K562 (cell line): ENCODE measurements at regions not wholly inside any gene's neighbourhood (a gene's known extent, or its start where the extent isn't known, plus 50 kb on each side); places are given as distances from the start of the nearest gene placed in this dataset.

ENCODE experiments used
- ATAC-seq: fragments of 200-7000 bp; cut with Tn5 transposase; 3 replicates; pipeline ENCODE4 v1.9.1; 2020; ENCODE audit warnings: moderate library complexity
- BruUV-seq: library from RNA; stranded (reverse); fragments of 400-500 nt; replicated peaks from 2 replicates; lab custom pipeline; 2021; lab: Mats Ljungman, UMichigan
- CTCF ChIA-PET: fragments of 300-600 bp; formaldehyde crosslinking; extraction: SDS; loops from one replicate; lab custom pipeline; 2021; ENCODE audit warnings: low intra/inter-chr PET ratio; lab: Yijun Ruan, JAX
- POLR2A ChIA-PET: fragments of 300-600, 350-650 bp; sonication (Branson Sonifier 250); formaldehyde crosslinking; extraction: SDS; loops from one replicate; lab custom pipeline; 2021; ENCODE audit warnings: antibody characterized with exemption, inconsistent platforms; lab: Yijun Ruan, JAX
- DNase-seq, 4 experiments: peaks; one replicate each; pipeline versions ENCODE4 v3.0.0 to v3.0.0-alpha.2; 2011 to 2018; ENCODE audit warnings: low spot score in 3 of 4, mixed read lengths in 3 of 4; ENCODE audit errors: extremely low read depth in 1 of 4
- FAIRE-seq: peaks from 2 replicates; lab custom pipeline; 2011; peaks lifted over from hg19 to GRCh38; lab: Jason Lieb, UNC
- H2AFZ ChIP-seq: 2 replicates; pipeline ENCODE4 v1.6.0; 2011; ENCODE audit warnings: low read depth, low read length, control low read depth, inconsistent platforms
- H3K27ac ChIP-seq: fragments of 200-600 bp; 3 replicates; pipeline ENCODE4 v1.8.0; 2011; ENCODE audit warnings: low read depth, mild to moderate bottlenecking, control low read depth, inconsistent platforms, low read length, moderate library complexity, mixed read lengths; ENCODE audit errors: extremely low read depth
- H3K27me3 ChIP-seq, 2 experiments: fragments of 300-600 bp in 1 of 2; 2 replicates in 1 of 2; 3 replicates in 1 of 2; pipeline versions ENCODE4 v1.6.0 to v1.8.0; 2011; ENCODE audit warnings: inconsistent platforms in 2 of 2, low read length in 2 of 2, mild to moderate bottlenecking in 1 of 2, mixed read lengths in 1 of 2, moderate library complexity in 1 of 2; ENCODE audit not compliant: control insufficient read depth in 2 of 2, insufficient read depth in 2 of 2
- H3K36me3 ChIP-seq: fragments of 300-600 bp; 3 replicates; pipeline ENCODE4 v1.8.0; 2011; ENCODE audit warnings: mild to moderate bottlenecking, low read length, inconsistent platforms; ENCODE audit not compliant: control insufficient read depth, insufficient read depth
- H3K4me1 ChIP-seq, 2 experiments: fragments of 200-600 bp in 1 of 2; replicated peaks in 1 of 2; 2 replicates in 1 of 2; 3 replicates in 1 of 2; pipeline versions ENCODE4 v1.5.1 to v1.8.0; 2011; ENCODE audit warnings: inconsistent platforms in 2 of 2, low read length in 2 of 2, mild to moderate bottlenecking in 1 of 2, mixed read lengths in 1 of 2, moderate library complexity in 1 of 2; ENCODE audit not compliant: control insufficient read depth in 2 of 2, insufficient read depth in 2 of 2
- H3K4me2 ChIP-seq: 2 replicates; pipeline ENCODE4 v1.6.1; 2011; ENCODE audit warnings: low read length, control low read depth, inconsistent platforms, mixed read lengths; ENCODE audit not compliant: insufficient read depth
- H3K4me3 ChIP-seq: fragments of 200-600 bp; sonication (generic), shearing (Covaris generic); 2 replicates; pipeline ENCODE4 v1.5.1; 2016; ENCODE audit warnings: control low read depth, inconsistent platforms
- H3K79me2 ChIP-seq: fragments of 200-600 bp; 3 replicates; pipeline ENCODE4 v1.8.0; 2011; ENCODE audit warnings: low read length, inconsistent platforms; ENCODE audit not compliant: control insufficient read depth, insufficient read depth
- H3K9ac ChIP-seq, 2 experiments: 2 replicates each; pipeline versions ENCODE4 v1.6.0 to v1.6.1; 2011; ENCODE audit warnings: low read depth in 2 of 2, low read length in 2 of 2, control low read depth in 1 of 2, inconsistent platforms in 1 of 2, mild to moderate bottlenecking in 1 of 2, mixed read lengths in 1 of 2; ENCODE audit not compliant: insufficient read depth in 1 of 2
- H3K9me1 ChIP-seq: one replicate; pipeline ENCODE4 v1.6.0; 2011; ENCODE audit warnings: inconsistent platforms, mild to moderate bottlenecking, low read length, moderate library complexity; ENCODE audit not compliant: control insufficient read depth, insufficient read depth
- H3K9me3 ChIP-seq: replicated peaks from 2 replicates; pipeline ENCODE4 v1.5.1; 2011; ENCODE audit warnings: low read depth, low read length, inconsistent platforms; ENCODE audit not compliant: control insufficient read depth, insufficient read depth
- H4K20me1 ChIP-seq: replicated peaks from 2 replicates; pipeline ENCODE4 v1.6.1; 2011; ENCODE audit warnings: low read length, inconsistent platforms, mixed read lengths; ENCODE audit not compliant: control insufficient read depth, insufficient read depth
- E2F4 ChIP-seq: sonication (generic); formaldehyde crosslinking; IDR thresholded peaks from 2 replicates; pipeline ENCODE4 v1.8.0; 2022; ENCODE audit warnings: mild to moderate bottlenecking, low read depth, missing genetic modification reagents
- GABPA ChIP-seq: fragments of 200-800 bp; sonication (Bioruptor generic); conservative IDR thresholded peaks from 2 replicates; pipeline ENCODE4 v1.6.1; 2016; ENCODE audit warnings: low read depth, missing genetic modification characterization, missing compliant biosample characterization
- HDAC2 ChIP-seq: fragments of 450-650 bp; IDR thresholded peaks from 2 replicates; pipeline ENCODE4 v1.6.1; 2016; ENCODE audit warnings: mild to moderate bottlenecking
- HMG20B ChIP-seq: fragments of 250-450 bp; sonication (Bioruptor Pico); IDR thresholded peaks from 2 replicates; pipeline ENCODE4 v1.5.0; 2021; ENCODE audit warnings: mild to moderate bottlenecking
- HNRNPL ChIP-seq: fragments of 200-400 bp; formaldehyde crosslinking; IDR thresholded peaks from 2 replicates; pipeline ENCODE4 v1.6.1; 2017; ENCODE audit warnings: low read depth, mild to moderate bottlenecking, low read length
- JUNB ChIP-seq: fragments of 450-650 bp; formaldehyde crosslinking; conservative IDR thresholded peaks from 2 replicates; pipeline ENCODE4 v1.4.0; 2020; ENCODE audit warnings: mild to moderate bottlenecking
- NBN ChIP-seq: fragments of 450-650 bp; IDR thresholded peaks from 2 replicates; pipeline ENCODE4 v1.6.1; 2016; ENCODE audit warnings: low read depth, mild to moderate bottlenecking
- SOX6 ChIP-seq: fragments of 450-650 bp; IDR thresholded peaks from 2 replicates; pipeline ENCODE4 v1.6.1; 2014; ENCODE audit warnings: mild to moderate bottlenecking
- TOE1 ChIP-seq, 2 experiments: fragments of 450-650 bp in 1 of 2; sonication (generic) in 1 of 2; formaldehyde crosslinking in 1 of 2; IDR thresholded peaks; 2 replicates each; pipeline versions ENCODE4 v1.7.1 to v1.8.0; 2016 to 2022; ENCODE audit warnings: borderline replicate concordance in 2 of 2, mild to moderate bottlenecking in 2 of 2, antibody characterized with exemption in 1 of 2, inconsistent platforms in 1 of 2, low read depth in 1 of 2, missing genetic modification reagents in 1 of 2, moderate library complexity in 1 of 2
- ZNF280A ChIP-seq: fragments of 450-650 bp; IDR thresholded peaks from 2 replicates; pipeline ENCODE4 v1.6.1; 2018; ENCODE audit warnings: mild to moderate bottlenecking, low read depth; ENCODE audit not compliant: partially characterized antibody
- ZNF699 ChIP-seq: fragments of 250-450 bp; sonication (Bioruptor Pico); IDR thresholded peaks from 2 replicates; pipeline ENCODE4 v1.8.0; 2021; ENCODE audit warnings: mild to moderate bottlenecking, moderate library complexity; ENCODE audit not compliant: insufficient replicate concordance
- WGBS: fragments of 100-300 bp; shearing (Covaris generic); methylation state at CpG from one replicate; pipeline ENCODE4 v1.1.6; 2016; ENCODE audit warnings: low coverage, mixed read lengths; ENCODE audit not compliant: insufficient coverage; ENCODE audit errors: missing lambda C conversion rate; 5-methylcytosine and 5-hydroxymethylcytosine counted together
- in situ Hi-C: fragments of 300-500 bp; cut with MboI; formaldehyde crosslinking; loops from 4 replicates; pipeline ENCODE4 v1.15.0; 2018; ENCODE audit warnings: inconsistent platforms, mixed read lengths
- intact Hi-C: fragments of 100-400 bp; cut with micrococcal nuclease; formaldehyde crosslinking; loops from 2 replicates; pipeline ENCODE4 v1.14.2; 2022
- TF ChIP-seq, protein P1 (sequence below), 2 experiments: fragments of 450-650 bp; IDR thresholded peaks; 2 replicates each; pipeline ENCODE4 v1.6.1; 2016; ENCODE audit warnings: mild to moderate bottlenecking in 2 of 2, borderline replicate concordance in 1 of 2, low read depth in 1 of 2, moderate library complexity in 1 of 2

- intact Hi-C loops (no loop called here), in situ Hi-C loops (no loop called here)
- ChIA-PET POLR2A (interaction anchor here (0.9 kb wide), 1 partner anchor 12 kb away, joined by 3 read pairs; no protein-coding TSS in a partner anchor), CTCF (no interaction called here)
- Histone ChIP-seq H3K27ac (no peak overlapping the region), H4K20me1 (no peaks in the 10 kb centered on the region), H3K4me2 (no peak overlapping the region), H3K36me3 (no peaks in the 10 kb centered on the region), H3K9me3 (no peaks in the 10 kb centered on the region; the same call in 1 of the 2 replicates), H3K9me1 (no peaks in the 10 kb centered on the region), H3K27me3 (no peaks in the 10 kb centered on the region), H2AFZ (no peak overlapping the region), H3K4me3 (no peak overlapping the region), H3K79me2 (no peaks in the 10 kb centered on the region), H3K9ac (no peak overlapping the region), H3K4me1 (no peaks in the 10 kb centered on the region; a peak in 1 of 5 replicates)
- no peak for DNase-seq
- 100% methylated on average over 1 of the region's 1 CpG for WGBS
- FAIRE-seq: no peak
- BruUV-seq: no TSS peak
- ATAC-seq: no peak
- TF ChIP-seq TOE1 (IDR thresholded peaks at IDR 0.05; ENCODE audit: borderline replicate concordance): no peak
- TF ChIP-seq TOE1 (CRISPR knock-in tag; IDR thresholded peaks at IDR 0.05; ENCODE audit: borderline replicate concordance, low read depth): no peak
- TF ChIP-seq GABPA (tag): no peak
- TF ChIP-seq HNRNPL: no peak
- no peak for TF ChIP-seq JUNB (CRISPR knock-in tag)
- no peak for TF ChIP-seq NBN
- TF ChIP-seq ZNF699: no peak
- no peak for TF ChIP-seq ZNF280A
- no peak for TF ChIP-seq E2F4 (CRISPR knock-in tag)
- TF ChIP-seq HDAC2: no peak
- TF ChIP-seq, protein P1, sequence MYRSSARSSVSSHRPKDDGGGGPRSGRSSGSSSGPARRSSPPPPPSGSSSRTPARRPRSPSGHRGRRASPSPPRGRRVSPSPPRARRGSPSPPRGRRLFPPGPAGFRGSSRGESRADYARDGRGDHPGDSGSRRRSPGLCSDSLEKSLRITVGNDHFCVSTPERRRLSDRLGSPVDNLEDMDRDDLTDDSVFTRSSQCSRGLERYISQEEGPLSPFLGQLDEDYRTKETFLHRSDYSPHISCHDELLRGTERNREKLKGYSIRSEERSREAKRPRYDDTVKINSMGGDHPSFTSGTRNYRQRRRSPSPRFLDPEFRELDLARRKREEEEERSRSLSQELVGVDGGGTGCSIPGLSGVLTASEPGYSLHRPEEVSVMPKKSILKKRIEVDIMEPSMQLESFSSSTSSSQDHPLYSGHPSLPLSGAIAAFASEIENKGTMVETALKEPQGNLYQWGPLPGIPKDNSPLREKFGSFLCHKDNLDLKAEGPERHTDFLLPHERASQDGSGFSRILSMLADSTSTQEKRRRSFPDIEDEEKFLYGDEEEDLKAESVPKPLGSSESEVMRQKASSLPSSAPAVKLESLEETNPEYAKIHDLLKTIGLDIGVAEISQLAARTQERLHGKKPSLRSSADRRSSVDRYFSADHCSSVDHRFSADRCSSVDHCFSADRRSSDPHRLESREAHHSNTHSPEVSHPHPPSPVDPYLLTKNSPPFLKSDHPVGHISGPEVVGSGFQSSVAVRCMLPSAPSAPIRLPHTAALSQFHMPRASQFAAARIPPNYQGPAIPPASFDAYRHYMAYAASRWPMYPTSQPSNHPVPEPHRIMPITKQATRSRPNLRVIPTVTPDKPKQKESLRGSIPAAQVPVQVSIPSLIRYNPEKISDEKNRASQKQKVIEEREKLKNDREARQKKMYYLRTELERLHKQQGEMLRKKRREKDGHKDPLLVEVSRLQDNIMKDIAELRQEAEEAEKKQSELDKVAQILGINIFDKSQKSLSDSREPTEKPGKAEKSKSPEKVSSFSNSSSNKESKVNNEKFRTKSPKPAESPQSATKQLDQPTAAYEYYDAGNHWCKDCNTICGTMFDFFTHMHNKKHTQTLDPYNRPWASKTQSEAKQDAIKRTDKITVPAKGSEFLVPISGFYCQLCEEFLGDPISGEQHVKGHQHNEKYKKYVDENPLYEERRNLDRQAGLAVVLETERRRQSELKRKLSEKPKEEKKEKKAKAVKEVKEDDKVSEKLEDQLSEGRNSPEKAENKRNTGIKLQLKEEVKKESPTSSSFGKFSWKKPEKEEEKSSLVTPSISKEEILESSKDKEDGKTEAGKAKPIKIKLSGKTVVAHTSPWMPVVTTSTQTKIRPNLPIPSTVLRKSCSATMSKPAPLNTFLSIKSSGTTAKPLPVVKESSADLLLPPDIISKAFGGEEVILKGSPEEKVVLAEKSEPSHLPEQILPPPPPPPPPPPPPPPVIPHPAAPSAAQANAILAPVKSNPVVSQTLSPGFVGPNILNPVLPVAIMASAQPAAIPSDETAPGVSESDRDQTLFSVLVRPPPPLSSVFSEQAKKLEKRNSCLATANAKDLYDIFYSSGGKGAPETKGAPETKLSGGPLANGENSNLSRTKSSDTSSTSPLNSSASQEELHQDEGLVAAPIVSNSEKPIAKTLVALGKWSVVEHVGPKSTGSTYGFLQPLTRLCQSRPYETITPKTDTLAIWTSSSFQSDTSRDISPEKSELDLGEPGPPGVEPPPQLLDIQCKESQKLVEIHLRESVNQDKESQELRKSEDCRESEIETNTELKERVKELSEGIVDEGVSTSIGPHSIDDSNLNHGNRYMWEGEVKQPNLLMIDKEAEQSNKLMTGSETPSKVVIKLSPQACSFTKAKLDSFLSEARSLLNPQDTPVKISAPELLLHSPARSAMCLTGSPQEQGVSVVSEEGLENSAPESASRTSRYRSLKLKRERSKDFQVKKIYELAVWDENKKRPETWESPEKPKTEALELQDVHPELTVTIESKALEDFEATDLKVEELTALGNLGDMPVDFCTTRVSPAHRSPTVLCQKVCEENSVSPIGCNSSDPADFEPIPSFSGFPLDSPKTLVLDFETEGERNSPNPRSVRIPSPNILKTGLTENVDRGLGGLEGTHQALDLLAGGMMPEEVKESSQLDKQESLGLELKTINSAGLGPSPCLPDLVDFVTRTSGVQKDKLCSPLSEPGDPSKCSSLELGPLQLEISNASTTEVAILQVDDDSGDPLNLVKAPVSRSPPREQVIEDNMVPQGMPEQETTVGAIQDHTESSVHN (IDR thresholded peaks at IDR 0.05; ENCODE audit: borderline replicate concordance in 1 of 2, low read depth in 1 of 2): no peak
- TF ChIP-seq SOX6: no peak
- no peak for TF ChIP-seq HMG20B (CRISPR knock-in tag)
Observed at GRCh38 chr6:100247123-100247522, 217.6 kb downstream of the SIM1 start.
